ENCODE measurements at regions not wholly inside any gene's neighbourhood (a gene's known extent, or its start where the extent isn't known, plus 50 kb on each side); places are given as distances from the start of the nearest gene placed in this dataset.

GRCh38 chr7:114138587-114138986, 219.8 kb upstream of the PPP1R3A start:
- no peaks in the 10 kb centered on the region for H3K27me3 Mint-ChIP-seq
- no peak overlapping the region for H3K4me3 Mint-ChIP-seq
- no peaks in the 10 kb centered on the region for H3K36me3 Mint-ChIP-seq
- H3K9me3 Mint-ChIP-seq = no peaks in the 10 kb centered on the region
- no peaks in the 10 kb centered on the region for H3K4me1 Mint-ChIP-seq
- no peak for ATAC-seq
- H3K27ac Mint-ChIP-seq = no peak overlapping the region

- H3K4me1 Mint-ChIP-seq = no peaks in the 10 kb centered on the region
- H3K27me3 Mint-ChIP-seq = no peaks in the 10 kb centered on the region
- H3K4me3 Mint-ChIP-seq = no peak overlapping the region
- no peak for ATAC-seq
- H3K27ac Mint-ChIP-seq = no peak overlapping the region
- no peaks in the 10 kb centered on the region for H3K36me3 Mint-ChIP-seq
- H3K9me3 Mint-ChIP-seq = no peaks in the 10 kb centered on the region
Measured at GRCh38 chr7:114133717-114134116, 214.9 kb upstream of the PPP1R3A start.

- H3K36me3 Mint-ChIP-seq = no peaks in the 10 kb centered on the region
- H3K27me3 Mint-ChIP-seq = no peaks in the 10 kb centered on the region
- no peaks in the 10 kb centered on the region for H3K9me3 Mint-ChIP-seq
- no peak for ATAC-seq
- no peak overlapping the region for H3K27ac Mint-ChIP-seq
- H3K4me1 Mint-ChIP-seq = no peaks in the 10 kb centered on the region
- H3K4me3 Mint-ChIP-seq = no peak overlapping the region
Measured at GRCh38 chr7:114130866-114131265, 212.1 kb upstream of the PPP1R3A start.

- no peaks in the 10 kb centered on the region for H3K36me3 Mint-ChIP-seq
- H3K27ac Mint-ChIP-seq = no peak overlapping the region
- no peak overlapping the region for H3K4me3 Mint-ChIP-seq
- no peaks in the 10 kb centered on the region for H3K27me3 Mint-ChIP-seq
- ATAC-seq = no peak
- H3K9me3 Mint-ChIP-seq = no peaks in the 10 kb centered on the region
- H3K4me1 Mint-ChIP-seq = no peaks in the 10 kb centered on the region
Measured at GRCh38 chr7:114128880-114129279, 210.1 kb upstream of the PPP1R3A start.

GRCh38 chr7:114126095-114126494, 207.3 kb upstream of the PPP1R3A start:
- ATAC-seq = no peak
- Mint-ChIP-seq H3K36me3 (no peaks in the 10 kb centered on the region), H3K27ac (no peak overlapping the region)

GRCh38 chr7:114112806-114113205, 194.0 kb upstream of the PPP1R3A start:
- no peaks in the 10 kb centered on the region for H3K36me3 Mint-ChIP-seq
- no peaks in the 10 kb centered on the region for H3K4me1 Mint-ChIP-seq
- ATAC-seq = no peak
- no peaks in the 10 kb centered on the region for H3K9me3 Mint-ChIP-seq
- no peak overlapping the region for H3K4me3 Mint-ChIP-seq
- H3K27me3 Mint-ChIP-seq = no peaks in the 10 kb centered on the region
- H3K27ac Mint-ChIP-seq = no peak overlapping the region

More at GRCh38 chr7:114126095-114126494, 207.3 kb upstream of the PPP1R3A start:
- Mint-ChIP-seq H3K4me1 (no peaks in the 10 kb centered on the region), H3K4me3 (no peak overlapping the region), H3K27me3 (no peaks in the 10 kb centered on the region), H3K9me3 (no peaks in the 10 kb centered on the region)

GRCh38 chr7:114110666-114111065, 191.9 kb upstream of the PPP1R3A start:
- no peak overlapping the region for H3K27ac Mint-ChIP-seq
- ATAC-seq = no peak
- no peaks in the 10 kb centered on the region for H3K36me3 Mint-ChIP-seq
- no peaks in the 10 kb centered on the region for H3K9me3 Mint-ChIP-seq
- no peaks in the 10 kb centered on the region for H3K4me1 Mint-ChIP-seq
- no peaks in the 10 kb centered on the region for H3K27me3 Mint-ChIP-seq
- no peak overlapping the region for H3K4me3 Mint-ChIP-seq

- Mint-ChIP-seq H3K9me3 (no peaks in the 10 kb centered on the region), H3K4me3 (no peak overlapping the region), H3K27me3 (no peaks in the 10 kb centered on the region), H3K4me1 (no peaks in the 10 kb centered on the region), H3K27ac (no peak overlapping the region), H3K36me3 (no peaks in the 10 kb centered on the region)
- ATAC-seq = no peak
Measured at GRCh38 chr7:114109721-114110120, 190.9 kb upstream of the PPP1R3A start.

- H3K27ac Mint-ChIP-seq = no peak overlapping the region
- no peaks in the 10 kb centered on the region for H3K36me3 Mint-ChIP-seq
- no peak for ATAC-seq
- H3K9me3 Mint-ChIP-seq = no peaks in the 10 kb centered on the region
- H3K27me3 Mint-ChIP-seq = no peaks in the 10 kb centered on the region
- H3K4me1 Mint-ChIP-seq = no peaks in the 10 kb centered on the region
- no peak overlapping the region for H3K4me3 Mint-ChIP-seq
Measured at GRCh38 chr7:114109304-114109703, 190.5 kb upstream of the PPP1R3A start.

GRCh38 chr7:114108510-114108909, 189.7 kb upstream of the PPP1R3A start:
- no peak overlapping the region for H3K27ac Mint-ChIP-seq
- no peaks in the 10 kb centered on the region for H3K27me3 Mint-ChIP-seq
- H3K9me3 Mint-ChIP-seq = no peaks in the 10 kb centered on the region
- no peak for ATAC-seq
- no peaks in the 10 kb centered on the region for H3K4me1 Mint-ChIP-seq
- no peaks in the 10 kb centered on the region for H3K36me3 Mint-ChIP-seq
- H3K4me3 Mint-ChIP-seq = no peak overlapping the region

GRCh38 chr7:114107522-114107921, 188.7 kb upstream of the PPP1R3A start:
- Mint-ChIP-seq H3K27ac (no peak overlapping the region), H3K4me1 (no peaks in the 10 kb centered on the region), H3K27me3 (peaks cover 7% of the 10 kb centered on the region), H3K9me3 (no peaks in the 10 kb centered on the region), H3K4me3 (no peak overlapping the region), H3K36me3 (no peaks in the 10 kb centered on the region)
- ATAC-seq = no peak

- no peak overlapping the region for H3K4me3 Mint-ChIP-seq
Measured at GRCh38 chr7:114104035-114104434, 185.2 kb upstream of the PPP1R3A start.

GRCh38 chr7:114102996-114103395, 184.2 kb upstream of the PPP1R3A start:
- H3K27me3 Mint-ChIP-seq = peaks cover 19% of the 10 kb centered on the region
- H3K9me3 Mint-ChIP-seq = no peaks in the 10 kb centered on the region

More at GRCh38 chr7:114104035-114104434, 185.2 kb upstream of the PPP1R3A start:
- no peaks in the 10 kb centered on the region for H3K9me3 Mint-ChIP-seq
- no peaks in the 10 kb centered on the region for H3K4me1 Mint-ChIP-seq
- peaks cover 9% of the 10 kb centered on the region for H3K27me3 Mint-ChIP-seq
- no peak overlapping the region for H3K27ac Mint-ChIP-seq
- no peak for ATAC-seq
- no peaks in the 10 kb centered on the region for H3K36me3 Mint-ChIP-seq

GRCh38 chr7:114102131-114102530, 183.3 kb upstream of the PPP1R3A start:
- no peak overlapping the region for H3K27ac Mint-ChIP-seq
- H3K4me1 Mint-ChIP-seq = no peaks in the 10 kb centered on the region
- peaks cover 28% of the 10 kb centered on the region for H3K27me3 Mint-ChIP-seq
- no peak overlapping the region for H3K4me3 Mint-ChIP-seq
- no peaks in the 10 kb centered on the region for H3K36me3 Mint-ChIP-seq
- no peak for ATAC-seq
- peaks cover 3% of the 10 kb centered on the region for H3K9me3 Mint-ChIP-seq

More at GRCh38 chr7:114102996-114103395, 184.2 kb upstream of the PPP1R3A start:
- H3K27ac Mint-ChIP-seq = no peak overlapping the region
- no peak for ATAC-seq
- no peaks in the 10 kb centered on the region for H3K4me1 Mint-ChIP-seq
- no peaks in the 10 kb centered on the region for H3K36me3 Mint-ChIP-seq
- H3K4me3 Mint-ChIP-seq = no peak overlapping the region

GRCh38 chr7:114100810-114101209, 182.0 kb upstream of the PPP1R3A start:
- Mint-ChIP-seq H3K4me1 (no peaks in the 10 kb centered on the region), H3K27me3 (peaks cover 29% of the 10 kb centered on the region), H3K27ac (no peak overlapping the region), H3K36me3 (no peaks in the 10 kb centered on the region), H3K9me3 (peaks cover 3% of the 10 kb centered on the region), H3K4me3 (no peak overlapping the region)
- ATAC-seq = no peak

GRCh38 chr7:114099337-114099736, 180.5 kb upstream of the PPP1R3A start:
- Mint-ChIP-seq H3K9me3 (peaks cover 3% of the 10 kb centered on the region), H3K27me3 (peaks cover 38% of the 10 kb centered on the region), H3K36me3 (no peaks in the 10 kb centered on the region), H3K4me3 (no peak overlapping the region), H3K4me1 (no peaks in the 10 kb centered on the region), H3K27ac (no peak overlapping the region)
- ATAC-seq = no peak

- Mint-ChIP-seq H3K4me3 (no peak overlapping the region), H3K27me3 (peaks cover 40% of the 10 kb centered on the region), H3K9me3 (peaks cover 3% of the 10 kb centered on the region), H3K27ac (no peak overlapping the region), H3K36me3 (no peaks in the 10 kb centered on the region), H3K4me1 (no peaks in the 10 kb centered on the region)
- ATAC-seq = no peak
Measured at GRCh38 chr7:114095885-114096284, 177.1 kb upstream of the PPP1R3A start.
